Fibroblast of lung (primary cell): ENCODE measurements at regions not wholly inside any gene's neighbourhood (a gene's known extent, or its start where the extent isn't known, plus 50 kb on each side); places are given as distances from the start of the nearest gene placed in this dataset.

Experiments
- DNase-seq, 2 donors: peaks; one replicate each; pipeline versions ENCODE4 v3.0.0 to v3.0.0-alpha.2; 2010; ENCODE audit warnings: low read depth in 2 of 2
- H2AFZ ChIP-seq: 2 replicates; pipeline ENCODE4 v1.5.1; 2012; ENCODE audit warnings: low read length, control low read depth, inconsistent platforms
- H3K27ac ChIP-seq: 2 replicates; pipeline ENCODE4 v1.5.1; 2011; ENCODE audit warnings: low read length, control low read depth; ENCODE audit not compliant: insufficient read depth
- H3K27me3 ChIP-seq: 2 replicates; pipeline ENCODE4 v1.5.1; 2011; ENCODE audit warnings: mild to moderate bottlenecking, low read length; ENCODE audit not compliant: control insufficient read depth, insufficient read depth
- H3K36me3 ChIP-seq: 2 replicates; pipeline ENCODE4 v1.5.1; 2011; ENCODE audit warnings: low read length; ENCODE audit not compliant: control insufficient read depth, insufficient read depth
- H3K4me1 ChIP-seq: 2 replicates; pipeline ENCODE4 v1.5.1; 2011; ENCODE audit warnings: low read length; ENCODE audit not compliant: control insufficient read depth, insufficient read depth; ENCODE audit errors: extremely low read depth
- H3K4me2 ChIP-seq: 2 replicates; pipeline ENCODE4 v1.5.1; 2011; ENCODE audit warnings: low read length, control low read depth; ENCODE audit not compliant: insufficient read depth; ENCODE audit errors: extremely low read depth
- H3K4me3 ChIP-seq, 4 experiments: fragments of 200-600 bp in 1 of 4; sonication (generic) in 1 of 4; replicated peaks in 1 of 4; 2 replicates each; pipeline ENCODE4 v1.5.1; 2011 to 2016; ENCODE audit warnings: low read length in 4 of 4, low read depth in 3 of 4, mild to moderate bottlenecking in 3 of 4, control low read depth in 2 of 4, inconsistent platforms in 1 of 4, mixed read lengths in 1 of 4; ENCODE audit not compliant: insufficient read depth in 1 of 4; ENCODE audit errors: control extremely low read depth in 1 of 4
- H3K79me2 ChIP-seq: 2 replicates; pipeline ENCODE4 v1.5.1; 2012; ENCODE audit warnings: mild to moderate bottlenecking, low read length, inconsistent platforms; ENCODE audit not compliant: control insufficient read depth, insufficient read depth
- H3K9ac ChIP-seq: 2 replicates; pipeline ENCODE4 v1.5.1; 2011; ENCODE audit warnings: mild to moderate bottlenecking, low read length, control low read depth; ENCODE audit not compliant: insufficient read depth
- H3K9me3 ChIP-seq: 2 replicates; pipeline ENCODE4 v1.5.1; 2012; ENCODE audit warnings: low read depth, low read length; ENCODE audit not compliant: control insufficient read depth, insufficient read depth
- H4K20me1 ChIP-seq: 2 replicates; pipeline ENCODE4 v1.5.1; 2011; ENCODE audit warnings: low read length; ENCODE audit not compliant: control insufficient read depth, insufficient read depth; ENCODE audit errors: extremely low read depth
- EZH2 ChIP-seq: IDR thresholded peaks from 2 replicates; pipeline ENCODE4 v1.5.1; 2012; ENCODE audit warnings: low read length, control low read depth, mild to moderate bottlenecking; ENCODE audit errors: missing control alignments
- TF ChIP-seq, protein P1 (sequence below), 2 donors: IDR thresholded peaks in 1 of 2; conservative IDR thresholded peaks in 1 of 2; 1 replicate in 1 of 2; 2 replicates in 1 of 2; pipeline ENCODE4 v1.5.1; 2011 to 2012; ENCODE audit warnings: low read length in 2 of 2, control low read depth in 1 of 2, inconsistent platforms in 1 of 2, low read depth in 1 of 2, mild to moderate bottlenecking in 1 of 2

DNA sequence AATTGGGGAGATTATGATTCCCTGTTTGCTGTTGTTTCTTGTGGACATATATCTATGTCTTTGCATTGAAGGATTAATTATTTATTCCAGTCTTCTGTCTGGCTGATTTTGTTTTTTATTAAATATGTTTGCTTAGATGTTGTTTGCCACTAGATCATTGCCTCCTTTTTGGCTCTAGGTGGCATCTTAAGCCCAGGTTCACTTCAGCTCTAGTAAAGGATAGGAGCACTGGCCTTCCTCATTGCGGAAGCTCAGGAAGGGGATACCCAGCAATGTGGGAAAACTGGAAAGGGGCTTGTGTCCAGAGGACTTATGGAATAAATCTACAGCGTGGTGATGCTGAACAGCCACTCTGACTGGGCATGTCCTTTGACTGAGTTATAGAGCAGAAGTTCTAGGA is 821.6 kb downstream of the PDCD6IP start:
- H4K20me1 ChIP-seq = no peaks in the 10 kb centered on the region
- no peaks in the 10 kb centered on the region for H3K9me3 ChIP-seq
- no peak overlapping the region for H3K9ac ChIP-seq
- H3K79me2 ChIP-seq = no peaks in the 10 kb centered on the region
- H3K4me2 ChIP-seq = no peak overlapping the region
- no peaks in the 10 kb centered on the region for H3K27me3 ChIP-seq
- H3K4me1 ChIP-seq = no peaks in the 10 kb centered on the region
- no peak overlapping the region for H3K4me3 ChIP-seq
- no peak overlapping the region for H3K27ac ChIP-seq
- no peaks in the 10 kb centered on the region for H3K36me3 ChIP-seq
- no peak overlapping the region for H2AFZ ChIP-seq
- TF ChIP-seq, protein P1, sequence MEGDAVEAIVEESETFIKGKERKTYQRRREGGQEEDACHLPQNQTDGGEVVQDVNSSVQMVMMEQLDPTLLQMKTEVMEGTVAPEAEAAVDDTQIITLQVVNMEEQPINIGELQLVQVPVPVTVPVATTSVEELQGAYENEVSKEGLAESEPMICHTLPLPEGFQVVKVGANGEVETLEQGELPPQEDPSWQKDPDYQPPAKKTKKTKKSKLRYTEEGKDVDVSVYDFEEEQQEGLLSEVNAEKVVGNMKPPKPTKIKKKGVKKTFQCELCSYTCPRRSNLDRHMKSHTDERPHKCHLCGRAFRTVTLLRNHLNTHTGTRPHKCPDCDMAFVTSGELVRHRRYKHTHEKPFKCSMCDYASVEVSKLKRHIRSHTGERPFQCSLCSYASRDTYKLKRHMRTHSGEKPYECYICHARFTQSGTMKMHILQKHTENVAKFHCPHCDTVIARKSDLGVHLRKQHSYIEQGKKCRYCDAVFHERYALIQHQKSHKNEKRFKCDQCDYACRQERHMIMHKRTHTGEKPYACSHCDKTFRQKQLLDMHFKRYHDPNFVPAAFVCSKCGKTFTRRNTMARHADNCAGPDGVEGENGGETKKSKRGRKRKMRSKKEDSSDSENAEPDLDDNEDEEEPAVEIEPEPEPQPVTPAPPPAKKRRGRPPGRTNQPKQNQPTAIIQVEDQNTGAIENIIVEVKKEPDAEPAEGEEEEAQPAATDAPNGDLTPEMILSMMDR (conservative IDR thresholded peaks at IDR 0.05 in 1 of 2, IDR thresholded peaks at IDR 0.05 in 1 of 2; ENCODE audit: low read depth in 1 of 2, low read length in 2 of 2) = no peak
- TF ChIP-seq EZH2 = no peak
- DNase-seq = no peak

DNA sequence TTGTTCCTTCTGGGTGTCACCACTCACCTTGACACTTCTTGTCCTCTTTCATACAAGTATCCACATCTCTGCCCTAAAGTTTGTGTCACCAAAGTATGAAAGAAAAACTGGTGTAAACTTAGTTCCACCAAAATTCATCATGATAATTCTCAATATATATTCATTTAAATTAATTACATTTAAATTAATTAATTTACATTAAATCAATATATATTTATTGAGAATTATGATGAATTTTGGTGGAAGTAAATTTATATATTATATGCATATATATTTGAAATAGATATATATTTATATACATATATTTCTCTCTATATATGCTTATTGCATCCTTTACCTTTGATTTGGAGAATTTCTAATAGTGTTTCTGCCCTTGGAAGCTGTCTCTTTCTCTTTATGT is 828.3 kb downstream of the PDCD6IP start:
- Histone ChIP-seq H3K4me1 (no peaks in the 10 kb centered on the region), H3K4me2 (no peak overlapping the region), H3K9me3 (no peaks in the 10 kb centered on the region), H4K20me1 (no peaks in the 10 kb centered on the region), H3K9ac (no peak overlapping the region), H3K79me2 (no peaks in the 10 kb centered on the region), H3K36me3 (no peaks in the 10 kb centered on the region), H3K27ac (no peak overlapping the region), H3K4me3 (no peak overlapping the region), H3K27me3 (no peaks in the 10 kb centered on the region), H2AFZ (no peak overlapping the region)
- TF ChIP-seq, protein P1 (conservative IDR thresholded peaks at IDR 0.05 in 1 of 2, IDR thresholded peaks at IDR 0.05 in 1 of 2; ENCODE audit: low read depth in 1 of 2, low read length in 2 of 2) = no peak
- TF ChIP-seq EZH2 = no peak
- DNase-seq = no peak

DNA sequence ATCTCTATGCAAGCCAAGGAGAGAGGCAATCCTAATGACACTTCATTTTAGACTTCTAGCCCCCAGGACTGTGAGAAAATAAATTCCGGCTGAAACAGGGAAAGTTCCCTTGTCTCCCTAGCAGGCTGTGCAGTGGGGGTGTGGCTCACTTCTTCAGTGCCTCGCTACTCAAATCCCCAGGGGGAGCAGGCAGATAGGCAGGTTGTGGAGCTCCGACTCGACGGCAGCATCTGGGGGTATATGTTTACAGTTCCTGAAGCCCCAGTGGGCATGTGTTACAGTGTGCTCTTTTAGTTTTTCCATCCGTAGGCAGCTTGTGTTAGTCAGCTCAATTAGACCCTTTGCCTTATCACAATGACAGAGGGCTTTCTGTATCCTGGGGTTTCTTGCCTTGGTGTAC is 836.5 kb downstream of the PDCD6IP start:
- DNase-seq = no peak
- no peaks in the 10 kb centered on the region for H3K4me1 ChIP-seq
- TF ChIP-seq EZH2 = no peak
- TF ChIP-seq, protein P1 (conservative IDR thresholded peaks at IDR 0.05 in 1 of 2, IDR thresholded peaks at IDR 0.05 in 1 of 2; ENCODE audit: low read depth in 1 of 2, low read length in 2 of 2) = no peak
- H4K20me1 ChIP-seq = no peaks in the 10 kb centered on the region
- H2AFZ ChIP-seq = no peak overlapping the region
- no peaks in the 10 kb centered on the region for H3K9me3 ChIP-seq
- no peak overlapping the region for H3K9ac ChIP-seq
- H3K79me2 ChIP-seq = no peaks in the 10 kb centered on the region
- H3K36me3 ChIP-seq = no peaks in the 10 kb centered on the region
- no peak overlapping the region for H3K4me3 ChIP-seq
- H3K4me2 ChIP-seq = no peak overlapping the region
- H3K27me3 ChIP-seq = no peaks in the 10 kb centered on the region
- H3K27ac ChIP-seq = no peak overlapping the region
